DMS153 treated with DMSO at 0.1 percent for 48 hours (cell line): ENCODE measurements at regions not wholly inside any gene's neighbourhood (a gene's known extent, or its start where the extent isn't known, plus 50 kb on each side); places are given as distances from the start of the nearest gene placed in this dataset.

Source experiments
- DNase-seq: peaks from one replicate; lab custom pipeline; 2025; ENCODE audit not compliant: unreplicated experiment; lab: John Stamatoyannopoulos, UW

DNA sequence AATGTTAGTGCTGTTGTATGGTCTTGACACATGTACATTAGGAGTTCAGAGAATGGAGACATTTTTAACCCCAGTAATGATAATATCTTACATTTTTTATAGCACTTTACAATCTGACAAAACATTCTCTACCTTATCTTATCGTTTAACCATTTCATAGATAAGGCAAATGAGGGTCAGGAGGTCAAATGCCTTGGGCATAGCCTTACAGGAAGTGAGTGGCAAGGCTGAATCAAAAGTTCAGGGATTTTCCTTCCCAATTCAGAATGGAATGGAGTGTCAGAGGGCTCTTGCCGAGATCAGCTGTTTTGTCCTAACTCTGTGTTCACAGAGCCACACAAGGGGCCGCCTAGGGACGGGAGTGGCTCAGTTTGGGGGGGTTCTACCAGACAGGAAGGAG, 57.6 kb upstream of the AK4 start:
- DNase-seq: no peak

DNA sequence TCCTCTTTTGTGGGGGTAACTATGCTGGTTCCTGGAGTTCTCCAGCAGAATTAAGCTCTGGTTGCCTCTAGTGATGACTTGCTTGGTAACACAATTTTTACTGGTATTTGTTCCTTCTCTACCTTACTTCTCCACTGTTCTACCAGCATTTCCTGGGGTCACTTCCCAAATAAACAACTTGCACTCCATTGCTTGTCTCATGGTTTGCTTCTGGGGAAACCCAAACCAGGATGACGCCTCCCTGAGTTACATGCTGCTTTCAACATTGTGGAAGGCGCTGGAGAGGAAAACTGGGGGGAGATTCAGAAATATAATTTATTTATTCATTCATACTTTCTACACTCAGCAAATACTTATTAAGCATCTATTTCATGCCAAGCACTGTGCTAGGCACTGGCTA, 55.3 kb upstream of the AK4 start:
- DNase-seq: no peak

DNA sequence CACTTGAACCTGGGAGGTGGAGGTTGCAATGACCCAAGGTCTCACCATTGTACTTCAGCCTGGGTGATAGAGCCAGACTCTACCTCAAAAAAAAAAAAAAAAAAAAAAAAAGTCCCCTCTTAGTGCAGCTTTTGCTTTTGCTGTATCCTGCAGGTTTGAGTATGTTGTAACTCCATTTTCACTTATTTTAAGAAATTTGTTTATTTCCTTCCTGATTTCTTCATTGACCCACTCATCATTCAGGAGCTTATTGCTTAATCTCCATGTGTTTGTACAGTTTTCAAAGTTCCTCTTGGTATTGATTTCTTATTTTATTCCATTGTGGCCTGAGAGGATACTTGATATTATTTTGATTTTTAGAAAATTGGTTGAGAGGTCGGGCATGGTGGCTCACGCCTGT, 50.9 kb upstream of the AK4 start:
- no peak for DNase-seq
